K562 (cell line): ENCODE measurements at regions not wholly inside any gene's neighbourhood (a gene's known extent, or its start where the extent isn't known, plus 50 kb on each side); places are given as distances from the start of the nearest gene placed in this dataset.

Source experiments
- CEBPB ChIP-seq: fragments of 450-650 bp; IDR thresholded peaks from 2 replicates; pipeline ENCODE4 v1.6.1; 2016; ENCODE audit warnings: missing genetic modification characterization, missing compliant biosample characterization
- CTCF ChIP-seq, 3 experiments: IDR thresholded peaks in 2 of 3; conservative IDR thresholded peaks in 1 of 3; 2 replicates each; pipeline ENCODE4 v1.5.1; 2011 to 2012; ENCODE audit warnings: low read length in 3 of 3, mild to moderate bottlenecking in 3 of 3, control low read depth in 2 of 3, improper control_type of control experiment in 1 of 3, inconsistent platforms in 1 of 3, low read depth in 1 of 3, mixed read lengths in 1 of 3, moderate library complexity in 1 of 3; ENCODE audit not compliant: insufficient read depth in 2 of 3
- RAD21 ChIP-seq, 2 experiments: fragments of 250-450 bp in 1 of 2; fragments of 450-650 bp in 1 of 2; sonication (Bioruptor Pico) in 1 of 2; formaldehyde crosslinking in 1 of 2; IDR thresholded peaks in 1 of 2; conservative IDR thresholded peaks in 1 of 2; 2 replicates each; pipeline versions ENCODE4 v1.4.0 to v1.8.0; 2020 to 2022; ENCODE audit warnings: mild to moderate bottlenecking in 2 of 2, moderate library complexity in 1 of 2
- SIX5 ChIP-seq, 2 experiments: IDR thresholded peaks; 2 replicates each; pipeline ENCODE4 v1.6.1; 2011; ENCODE audit warnings: low read length in 2 of 2, borderline replicate concordance in 1 of 2, low read depth in 1 of 2, mild to moderate bottlenecking in 1 of 2, moderate library complexity in 1 of 2; ENCODE audit not compliant: insufficient read depth in 1 of 2
- ZBED1 ChIP-seq: IDR thresholded peaks from 2 replicates; pipeline ENCODE4 v1.6.1; 2014
- TF ChIP-seq, protein P1 (sequence below): fragments of 250-450 bp; sonication (Bioruptor Pico); IDR thresholded peaks from 2 replicates; pipeline ENCODE4 v1.5.0; 2022; ENCODE audit warnings: mild to moderate bottlenecking

GRCh38 chr20:10752206-10752605 is 78.4 kb upstream of the JAG1 start:
- no peak for TF ChIP-seq ZBED1
- no peak for TF ChIP-seq SIX5 (IDR thresholded peaks at IDR 0.05; ENCODE audit: borderline replicate concordance in 1 of 2, insufficient read depth in 1 of 2, low read depth in 1 of 2, low read length in 2 of 2)
- TF ChIP-seq RAD21 (CRISPR knock-in tag; conservative IDR thresholded peaks at IDR 0.05 in 1 of 2, IDR thresholded peaks at IDR 0.05 in 1 of 2), result no peak
- TF ChIP-seq, protein P1, sequence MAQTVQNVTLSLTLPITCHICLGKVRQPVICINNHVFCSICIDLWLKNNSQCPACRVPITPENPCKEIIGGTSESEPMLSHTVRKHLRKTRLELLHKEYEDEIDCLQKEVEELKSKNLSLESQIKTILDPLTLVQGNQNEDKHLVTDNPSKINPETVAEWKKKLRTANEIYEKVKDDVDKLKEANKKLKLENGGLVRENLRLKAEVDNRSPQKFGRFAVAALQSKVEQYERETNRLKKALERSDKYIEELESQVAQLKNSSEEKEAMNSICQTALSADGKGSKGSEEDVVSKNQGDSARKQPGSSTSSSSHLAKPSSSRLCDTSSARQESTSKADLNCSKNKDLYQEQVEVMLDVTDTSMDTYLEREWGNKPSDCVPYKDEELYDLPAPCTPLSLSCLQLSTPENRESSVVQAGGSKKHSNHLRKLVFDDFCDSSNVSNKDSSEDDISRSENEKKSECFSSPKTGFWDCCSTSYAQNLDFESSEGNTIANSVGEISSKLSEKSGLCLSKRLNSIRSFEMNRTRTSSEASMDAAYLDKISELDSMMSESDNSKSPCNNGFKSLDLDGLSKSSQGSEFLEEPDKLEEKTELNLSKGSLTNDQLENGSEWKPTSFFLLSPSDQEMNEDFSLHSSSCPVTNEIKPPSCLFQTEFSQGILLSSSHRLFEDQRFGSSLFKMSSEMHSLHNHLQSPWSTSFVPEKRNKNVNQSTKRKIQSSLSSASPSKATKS (CRISPR knock-in tag), result no peak
- TF ChIP-seq CTCF (IDR thresholded peaks at IDR 0.05 in 2 of 3, conservative IDR thresholded peaks at IDR 0.05 in 1 of 3; ENCODE audit: insufficient read depth in 2 of 3, low read depth in 1 of 3, low read length in 3 of 3), result no peak
- TF ChIP-seq CEBPB (tag), result no peak
